ENCODE measurements at regions not wholly inside any gene's neighbourhood (a gene's known extent, or its start where the extent isn't known, plus 50 kb on each side); places are given as distances from the start of the nearest gene placed in this dataset.

DNA sequence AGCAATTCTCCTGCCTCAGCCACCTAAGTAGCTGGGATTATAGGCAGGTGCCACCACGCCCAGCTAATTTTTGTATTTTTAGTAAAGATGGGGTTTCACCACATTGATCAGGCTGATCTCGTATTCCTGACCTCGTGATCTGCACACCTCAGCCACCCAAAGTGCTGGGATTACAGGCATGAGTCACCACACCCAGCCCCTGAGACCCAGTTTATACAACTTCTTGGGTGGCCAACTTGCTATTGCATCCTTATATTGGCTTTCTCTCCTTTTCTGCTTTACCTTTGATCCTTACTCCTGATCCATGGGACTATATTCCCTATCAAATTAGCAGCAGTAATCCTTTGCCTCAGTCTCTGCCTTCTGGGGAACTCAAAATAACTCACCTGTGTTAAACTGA lies 659.1 kb downstream of the PRELID2 start:
- TF ChIP-seq ZNF768 (CRISPR knock-in tag; IDR thresholded peaks at IDR 0.05) = no peak
- TF ChIP-seq, protein P1, sequence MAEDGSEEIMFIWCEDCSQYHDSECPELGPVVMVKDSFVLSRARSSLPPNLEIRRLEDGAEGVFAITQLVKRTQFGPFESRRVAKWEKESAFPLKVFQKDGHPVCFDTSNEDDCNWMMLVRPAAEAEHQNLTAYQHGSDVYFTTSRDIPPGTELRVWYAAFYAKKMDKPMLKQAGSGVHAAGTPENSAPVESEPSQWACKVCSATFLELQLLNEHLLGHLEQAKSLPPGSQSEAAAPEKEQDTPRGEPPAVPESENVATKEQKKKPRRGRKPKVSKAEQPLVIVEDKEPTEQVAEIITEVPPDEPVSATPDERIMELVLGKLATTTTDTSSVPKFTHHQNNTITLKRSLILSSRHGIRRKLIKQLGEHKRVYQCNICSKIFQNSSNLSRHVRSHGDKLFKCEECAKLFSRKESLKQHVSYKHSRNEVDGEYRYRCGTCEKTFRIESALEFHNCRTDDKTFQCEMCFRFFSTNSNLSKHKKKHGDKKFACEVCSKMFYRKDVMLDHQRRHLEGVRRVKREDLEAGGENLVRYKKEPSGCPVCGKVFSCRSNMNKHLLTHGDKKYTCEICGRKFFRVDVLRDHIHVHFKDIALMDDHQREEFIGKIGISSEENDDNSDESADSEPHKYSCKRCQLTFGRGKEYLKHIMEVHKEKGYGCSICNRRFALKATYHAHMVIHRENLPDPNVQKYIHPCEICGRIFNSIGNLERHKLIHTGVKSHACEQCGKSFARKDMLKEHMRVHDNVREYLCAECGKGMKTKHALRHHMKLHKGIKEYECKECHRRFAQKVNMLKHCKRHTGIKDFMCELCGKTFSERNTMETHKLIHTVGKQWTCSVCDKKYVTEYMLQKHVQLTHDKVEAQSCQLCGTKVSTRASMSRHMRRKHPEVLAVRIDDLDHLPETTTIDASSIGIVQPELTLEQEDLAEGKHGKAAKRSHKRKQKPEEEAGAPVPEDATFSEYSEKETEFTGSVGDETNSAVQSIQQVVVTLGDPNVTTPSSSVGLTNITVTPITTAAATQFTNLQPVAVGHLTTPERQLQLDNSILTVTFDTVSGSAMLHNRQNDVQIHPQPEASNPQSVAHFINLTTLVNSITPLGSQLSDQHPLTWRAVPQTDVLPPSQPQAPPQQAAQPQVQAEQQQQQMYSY (CRISPR knock-in tag; IDR thresholded peaks at IDR 0.05) = no peak
- TF ChIP-seq, protein P2, sequence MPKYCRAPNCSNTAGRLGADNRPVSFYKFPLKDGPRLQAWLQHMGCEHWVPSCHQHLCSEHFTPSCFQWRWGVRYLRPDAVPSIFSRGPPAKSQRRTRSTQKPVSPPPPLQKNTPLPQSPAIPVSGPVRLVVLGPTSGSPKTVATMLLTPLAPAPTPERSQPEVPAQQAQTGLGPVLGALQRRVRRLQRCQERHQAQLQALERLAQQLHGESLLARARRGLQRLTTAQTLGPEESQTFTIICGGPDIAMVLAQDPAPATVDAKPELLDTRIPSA (CRISPR knock-in tag; IDR thresholded peaks at IDR 0.05; ENCODE audit: borderline replicate concordance) = no peak
- TF ChIP-seq NFIC (IDR thresholded peaks at IDR 0.05; ENCODE audit: low read length) = no peak
- TF ChIP-seq HOXA5 (CRISPR knock-in tag; IDR thresholded peaks at IDR 0.05) = no peak
- TF ChIP-seq POLR2A (IDR thresholded peaks at IDR 0.05; ENCODE audit: insufficient read depth in 1 of 2, low read depth in 2 of 2, low read length in 2 of 2) = no peak
- no peak for TF ChIP-seq SNAPC2 (CRISPR knock-in tag; IDR thresholded peaks at IDR 0.05)
- no peak for TF ChIP-seq EP300 (IDR thresholded peaks at IDR 0.05; ENCODE audit: low read depth in 2 of 2, low read length in 2 of 2)
- TF ChIP-seq EP300 (CRISPR knock-in tag; IDR thresholded peaks at IDR 0.05; ENCODE audit: borderline replicate concordance) = no peak
- no peak for TF ChIP-seq ERF (CRISPR knock-in tag; IDR thresholded peaks at IDR 0.05)
- TF ChIP-seq DNMT1 (CRISPR knock-in tag; IDR thresholded peaks at IDR 0.05) = no peak

Measured in HepG2 (cell line).